ENCODE measurements at regions not wholly inside any gene's neighbourhood (a gene's known extent, or its start where the extent isn't known, plus 50 kb on each side); places are given as distances from the start of the nearest gene placed in this dataset.

- DNase-seq (ENCODE audit: low spot score): no peak
- in situ Hi-C loops (cut with HindIII; ENCODE audit: low sequenced_read_pairs): no loop called here
These were observed 78.0 kb upstream of the CENPW start for GRCh38 chr6:126261792-126262421.

- no peak for DNase-seq (ENCODE audit: low spot score)
- in situ Hi-C loops (cut with HindIII; ENCODE audit: low sequenced_read_pairs): no loop called here
These were observed 75.7 kb upstream of the CENPW start for GRCh38 chr6:126264265-126264664.

- no peak for DNase-seq (ENCODE audit: low spot score)
- in situ Hi-C loops (cut with HindIII; ENCODE audit: low sequenced_read_pairs): no loop called here
These were observed 73.3 kb upstream of the CENPW start for GRCh38 chr6:126266664-126267063.

- no peak for DNase-seq (ENCODE audit: low spot score)
- in situ Hi-C loops (cut with HindIII; ENCODE audit: low sequenced_read_pairs): no loop called here
These were observed 72.3 kb upstream of the CENPW start for GRCh38 chr6:126267626-126268025.

GRCh38 chr6:126268092-126268491, 71.8 kb upstream of the CENPW start:
- in situ Hi-C loops (cut with HindIII; ENCODE audit: low sequenced_read_pairs): no loop called here
- no peak for DNase-seq (ENCODE audit: low spot score)

- DNase-seq (ENCODE audit: low spot score): no peak
- in situ Hi-C loops (cut with HindIII; ENCODE audit: low sequenced_read_pairs): no loop called here
These were observed 59.6 kb upstream of the CENPW start for GRCh38 chr6:126280287-126280686.

GRCh38 chr6:126285871-126286365, 54.0 kb upstream of the CENPW start:
- in situ Hi-C loops (cut with HindIII; ENCODE audit: low sequenced_read_pairs): no loop called here
- no peak for DNase-seq (ENCODE audit: low spot score)

Measured in G401 (cell line).